Ecto neural progenitor cell (in vitro differentiated cells): ENCODE measurements at regions not wholly inside any gene's neighbourhood (a gene's known extent, or its start where the extent isn't known, plus 50 kb on each side); places are given as distances from the start of the nearest gene placed in this dataset.
"Not testable (repeated sequence)": the region's sequence is repeated elsewhere in the genome, so short reads cannot be mapped to it uniquely, and the experiment has no call there.

Source experiments
- DNase-seq: peaks from one replicate; pipeline ENCODE4 v3.0.0-alpha.2; 2018; ENCODE audit warnings: low spot score

DNA sequence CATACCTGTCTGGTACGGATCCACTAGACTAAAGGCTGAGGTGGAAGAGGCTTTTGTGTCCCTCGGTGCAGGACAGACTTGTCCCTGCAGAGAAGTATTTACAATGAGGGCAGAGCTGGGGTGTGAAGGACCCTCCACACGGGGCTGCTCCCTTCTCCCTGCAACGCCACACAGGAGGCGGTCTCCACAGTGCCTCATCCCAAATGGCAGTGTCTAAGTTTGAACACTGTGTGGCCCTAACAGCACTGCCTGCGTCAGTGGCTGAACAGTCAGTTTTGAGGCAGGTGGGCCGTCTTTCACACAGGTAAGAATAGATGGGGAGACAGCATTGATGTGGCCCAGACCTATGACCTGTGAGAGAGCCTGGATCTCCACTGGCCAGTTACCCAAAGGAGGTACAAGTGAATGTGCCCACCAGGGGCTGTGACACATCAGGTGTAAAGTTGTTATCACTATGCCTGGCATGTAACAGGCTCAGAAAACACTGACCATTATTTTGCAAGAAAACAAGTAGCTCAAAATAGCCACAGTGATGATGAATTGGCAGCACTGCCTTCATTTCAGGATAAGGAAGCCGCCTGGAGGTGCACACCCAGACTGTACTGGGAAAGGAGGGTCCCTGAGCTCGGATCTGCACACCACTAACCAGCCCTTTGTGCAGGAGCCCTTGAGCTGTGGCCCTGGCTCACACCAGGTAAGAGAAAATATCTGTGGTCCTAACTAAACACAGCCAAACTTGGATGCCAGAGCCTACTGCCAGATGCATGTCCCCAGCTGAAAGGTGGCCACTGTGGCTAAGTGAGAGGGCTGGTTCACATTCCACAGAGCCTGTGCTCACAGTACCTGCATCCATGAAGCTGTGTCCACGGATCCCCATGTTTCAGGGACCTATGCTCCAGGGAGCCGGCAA lies 246.7 kb downstream of the DLL1 start:
- DNase-seq = no peak

DNA sequence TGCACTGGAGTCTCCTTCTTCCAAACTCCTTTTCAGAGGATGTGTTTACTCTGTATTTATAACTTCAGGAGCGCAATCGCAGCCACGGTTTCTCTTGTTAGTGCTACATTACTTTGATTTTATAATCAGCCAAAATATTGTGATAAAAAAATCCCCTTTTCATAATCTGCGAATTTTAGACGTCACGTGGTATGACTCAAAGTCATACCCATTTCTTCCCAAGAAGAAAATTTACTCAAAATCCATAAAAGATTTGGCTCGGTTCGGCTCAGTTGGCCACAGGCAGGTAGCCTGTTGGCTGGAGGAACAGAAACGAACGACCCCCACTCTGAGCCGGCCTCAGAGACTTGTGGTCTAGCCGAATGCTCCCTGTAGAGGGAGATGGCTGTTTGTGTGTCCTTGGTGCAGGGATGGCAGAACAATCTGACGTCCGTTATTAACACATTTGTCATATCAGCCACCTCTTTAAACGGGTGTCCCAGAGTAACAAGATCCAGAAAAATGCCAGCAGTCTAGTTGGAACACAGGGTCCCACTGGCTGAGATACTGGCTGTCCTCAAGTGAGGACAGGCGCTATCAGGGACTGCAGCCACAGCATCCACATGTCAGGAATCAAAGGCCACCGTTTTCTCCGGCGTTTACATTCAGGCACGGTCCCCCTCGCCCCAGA lies 247.6 kb downstream of the DLL1 start:
- DNase-seq = no peak

DNA sequence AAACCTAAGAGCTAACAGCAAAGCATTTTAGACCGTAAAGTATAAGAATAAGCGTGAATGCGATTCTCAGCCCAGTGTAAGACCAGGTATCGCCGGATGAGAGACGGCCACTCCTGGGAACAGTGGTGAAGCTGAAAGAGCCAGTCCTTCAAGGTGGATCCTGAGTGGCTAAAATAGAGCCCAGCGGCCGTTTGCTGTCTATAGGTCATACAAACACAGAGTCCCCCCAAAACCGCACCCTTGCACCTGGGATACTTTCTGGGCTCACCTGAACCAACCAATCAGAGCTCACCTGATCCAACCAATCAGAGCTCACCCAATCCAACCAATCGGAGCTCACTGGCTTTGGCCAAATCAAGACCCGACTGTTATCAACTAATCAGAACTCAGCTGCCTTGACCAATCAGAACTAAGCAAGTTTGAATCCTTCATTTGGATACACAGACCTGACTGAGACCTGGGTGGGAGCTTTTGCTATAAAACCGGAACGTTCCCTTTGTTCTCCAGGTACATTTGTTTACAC lies 248.2 kb downstream of the DLL1 start:
- no peak for DNase-seq

DNA sequence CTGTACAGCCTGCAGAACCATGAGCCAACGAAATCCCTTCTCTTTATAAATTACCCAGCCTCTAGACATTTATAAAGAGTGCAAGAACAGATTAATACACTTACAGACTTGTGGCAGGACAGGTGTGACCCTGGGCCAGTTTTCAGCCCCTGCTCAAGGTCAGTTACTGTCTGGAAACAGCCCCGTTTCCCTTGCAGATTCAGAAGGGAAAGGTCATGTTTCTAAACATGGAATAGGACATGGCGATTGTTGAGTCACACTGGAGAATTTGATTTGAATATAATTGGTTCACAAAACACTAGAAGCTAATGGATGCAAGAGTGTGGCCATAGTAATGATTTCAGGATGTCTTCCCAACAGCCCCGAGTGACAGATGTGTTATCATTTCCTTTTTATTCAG lies 248.8 kb downstream of the DLL1 start:
- no peak for DNase-seq

DNA sequence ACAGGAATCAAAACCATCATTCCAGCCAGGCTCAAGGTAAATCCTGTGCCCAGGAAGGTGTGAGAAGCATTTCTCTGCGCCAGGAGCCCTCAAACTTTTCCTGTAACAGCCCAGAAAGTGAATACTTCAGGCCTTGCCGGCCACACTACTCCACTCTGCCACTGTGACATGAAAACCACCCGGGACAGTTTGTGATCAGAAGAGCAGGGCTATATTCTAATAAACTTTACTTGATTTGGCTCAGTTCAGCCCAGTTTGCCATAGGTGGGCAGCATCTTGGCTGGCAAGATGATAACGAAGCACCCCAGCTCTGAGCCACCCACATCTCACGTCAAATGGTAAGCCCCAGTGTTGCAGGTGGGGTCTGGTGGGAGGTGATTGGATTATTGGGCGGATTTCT lies 249.4 kb downstream of the DLL1 start:
- no peak for DNase-seq

DNA sequence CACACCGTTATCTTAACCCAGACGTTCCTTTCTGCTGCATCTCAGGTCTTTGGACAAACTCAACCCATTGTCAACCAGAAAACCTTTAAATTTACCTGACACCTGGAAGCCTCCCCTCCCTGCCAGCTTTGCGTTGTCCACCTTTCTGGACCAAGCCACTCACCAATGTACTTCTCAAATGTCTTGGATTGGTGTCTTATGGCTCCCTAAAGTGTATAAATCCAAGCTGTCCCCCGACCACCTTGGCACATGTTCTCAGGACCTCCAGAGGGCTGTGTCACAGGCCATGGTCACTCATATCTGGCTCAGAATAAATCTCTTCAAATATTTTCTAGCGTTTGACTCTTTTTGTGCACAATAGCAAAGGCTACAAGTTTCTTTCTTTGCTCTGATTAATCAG lies 250.0 kb downstream of the DLL1 start:
- DNase-seq = no peak

DNA sequence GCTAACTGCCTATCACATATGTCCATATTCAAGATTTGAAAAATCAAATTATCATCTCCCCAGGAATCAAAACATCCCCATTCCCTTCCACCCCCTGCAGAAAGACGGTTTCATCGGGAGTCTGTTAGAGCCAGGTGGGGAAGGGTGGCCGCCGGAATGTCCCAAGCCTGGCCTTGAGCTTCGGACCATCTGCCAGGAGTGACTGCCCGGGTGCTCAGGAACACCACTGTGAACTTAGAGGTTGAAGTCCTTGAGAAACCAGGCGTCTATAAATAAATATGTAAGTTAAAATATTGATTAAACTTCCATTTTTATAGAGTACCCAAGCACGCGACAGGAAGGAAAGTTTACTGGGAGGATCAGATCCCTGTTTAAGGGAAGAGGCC lies 250.8 kb downstream of the DLL1 start:
- DNase-seq = no peak

DNA sequence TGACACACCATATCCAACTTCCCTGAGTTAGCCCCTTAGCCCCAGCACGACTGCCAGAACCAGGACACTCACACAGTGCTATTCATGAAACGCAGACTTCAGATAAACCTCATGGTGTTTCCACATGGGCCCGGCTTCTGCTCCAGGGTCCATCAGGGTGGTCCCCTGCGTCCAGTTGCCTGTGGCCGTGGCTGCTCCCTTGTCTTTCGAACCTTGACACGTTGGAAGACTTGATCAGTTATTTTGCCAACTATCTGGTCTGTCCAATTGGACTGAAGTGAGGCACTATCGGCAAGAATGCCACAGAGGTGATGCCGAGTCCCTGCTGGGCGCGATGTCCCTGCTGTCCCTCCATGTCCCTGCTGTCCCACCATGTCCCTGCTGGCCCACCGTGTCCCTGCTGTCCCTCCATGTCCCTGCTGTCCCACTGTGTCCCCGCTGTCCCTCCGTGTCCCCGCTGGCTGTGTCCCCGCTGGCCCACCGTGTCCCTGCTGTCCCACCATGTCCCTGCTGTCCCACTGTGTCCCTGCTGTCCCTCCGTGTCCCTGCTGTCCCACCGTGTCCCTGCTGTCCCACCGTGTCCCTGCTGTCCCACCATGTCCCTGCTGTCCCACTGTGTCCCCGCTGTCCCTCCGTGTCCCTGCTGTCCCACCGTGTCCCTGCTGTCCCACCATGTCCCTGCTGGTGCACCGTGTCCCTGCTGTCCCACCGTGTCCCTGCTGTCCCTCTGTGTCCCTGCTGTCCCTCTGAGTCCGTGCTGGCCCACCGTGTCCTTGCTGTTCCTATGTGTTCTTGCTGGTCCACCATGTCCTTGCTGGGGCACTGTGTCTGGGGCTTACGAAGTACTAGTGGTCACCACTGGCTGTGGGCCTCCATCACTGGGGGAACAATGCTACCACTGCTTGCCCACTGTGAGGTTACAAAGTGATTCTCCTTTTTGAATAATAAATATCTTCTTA lies 251.4 kb downstream of the DLL1 start:
- DNase-seq = no peak

DNA sequence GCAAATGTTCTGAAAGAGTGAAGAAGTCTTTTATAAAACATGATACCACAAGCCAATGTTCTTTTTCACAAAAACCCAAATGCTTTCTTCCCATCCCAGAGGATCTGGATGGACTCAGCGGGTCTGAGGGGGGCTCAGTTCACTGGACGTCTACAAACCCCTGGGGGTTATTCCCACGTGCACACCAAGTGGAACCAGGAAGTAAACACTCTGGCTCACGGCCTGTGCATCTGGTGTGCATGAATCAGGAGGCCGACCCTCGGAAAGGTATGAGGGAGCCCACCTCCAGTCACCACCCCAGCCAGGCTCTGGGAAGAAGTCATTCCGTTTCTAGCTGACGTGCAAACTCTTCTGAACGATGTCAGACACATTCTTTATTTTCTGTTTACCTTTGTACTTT lies 252.2 kb downstream of the DLL1 start:
- DNase-seq = no peak

DNA sequence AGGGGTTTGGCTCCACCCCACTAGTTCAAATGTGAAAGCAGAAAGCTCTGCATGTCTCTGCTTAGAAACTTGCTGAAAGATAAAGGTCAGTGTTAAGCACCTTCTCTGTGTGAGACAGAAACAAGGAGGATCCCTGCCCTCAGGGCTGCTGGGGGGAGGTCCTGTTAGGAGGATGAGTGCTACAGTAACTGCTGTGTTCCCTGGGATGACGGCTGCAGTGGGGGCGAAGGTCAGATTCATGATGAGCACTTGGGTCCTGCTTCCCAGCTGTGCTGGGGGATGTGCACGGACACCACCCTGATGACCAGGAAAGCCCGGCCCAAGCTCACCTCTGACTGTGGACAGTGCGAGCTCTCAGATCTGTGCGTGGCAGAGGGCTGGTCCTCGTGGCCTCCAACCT lies 252.6 kb downstream of the DLL1 start:
- DNase-seq = no peak

DNA sequence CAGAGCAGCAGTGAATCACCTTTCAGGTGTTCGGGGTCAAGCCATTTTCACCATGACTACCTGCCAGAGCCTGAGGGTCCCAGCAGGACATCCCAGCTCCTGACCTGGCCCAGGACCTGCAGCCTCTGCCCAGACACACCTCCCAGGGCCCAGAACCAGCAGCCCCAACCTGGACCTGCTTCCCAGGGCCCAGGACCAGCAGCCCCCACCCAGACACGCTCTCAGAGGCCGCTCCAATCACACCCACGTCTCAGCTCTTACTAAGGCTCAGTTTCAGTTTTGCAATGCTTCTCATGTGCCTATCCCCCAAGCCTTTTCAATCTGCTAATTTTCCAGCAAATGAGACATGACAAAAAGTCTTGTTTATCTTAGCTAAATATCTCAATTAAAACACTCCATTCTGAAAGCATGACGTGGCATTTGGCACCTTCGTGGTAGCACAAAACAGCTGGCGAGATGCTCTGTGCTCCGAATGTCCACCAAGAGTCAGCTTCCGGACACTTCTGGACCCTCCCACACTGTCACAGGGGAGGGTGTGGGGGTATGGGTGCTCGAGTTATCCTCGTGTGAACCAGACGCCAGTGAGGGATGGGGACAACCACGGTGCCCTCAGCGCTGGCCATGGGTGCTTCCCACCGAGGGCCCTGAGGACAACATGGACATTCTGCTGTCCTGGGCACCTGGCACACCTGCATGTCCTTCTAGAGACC lies 253.2 kb downstream of the DLL1 start:
- no peak for DNase-seq

DNA sequence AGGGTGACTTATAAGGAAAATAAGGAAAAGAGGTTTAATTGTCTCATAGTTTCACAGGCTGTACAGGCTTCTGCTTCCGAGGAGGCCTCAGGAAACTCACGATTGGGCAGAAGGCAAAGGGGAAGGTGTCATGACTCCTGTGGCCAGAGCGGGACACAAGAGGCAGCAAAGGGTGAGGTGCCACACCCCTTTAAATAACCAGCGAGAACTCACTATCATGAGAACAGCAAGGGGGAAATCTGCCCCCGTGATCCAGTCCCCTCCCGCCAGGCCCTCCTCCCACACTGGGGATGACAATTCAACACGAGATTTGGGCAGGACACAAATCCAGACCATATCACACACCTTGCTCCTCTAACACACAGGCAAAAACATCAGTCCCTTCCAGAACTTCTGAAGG lies 254.0 kb downstream of the DLL1 start:
- no peak for DNase-seq

DNA sequence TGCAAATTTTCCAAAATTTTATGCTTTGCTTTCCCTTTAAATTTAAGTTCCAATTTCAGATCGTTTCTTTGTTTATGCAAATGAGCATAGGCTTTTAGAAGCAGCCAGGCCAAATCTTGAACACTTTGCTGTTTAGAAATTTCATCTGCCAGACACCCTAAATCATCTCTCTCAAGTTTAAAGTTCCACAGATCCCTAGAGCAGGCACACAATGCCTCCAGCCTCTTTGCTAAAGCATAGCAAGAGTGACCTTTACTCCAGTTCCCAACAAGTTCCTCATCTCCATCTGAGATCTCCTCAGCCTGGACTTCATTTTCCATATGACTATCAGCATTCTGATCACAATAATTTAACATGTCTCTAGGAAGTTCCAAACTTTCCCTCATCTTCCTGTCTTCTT lies 254.5 kb downstream of the DLL1 start:
- DNase-seq = not testable (repeated sequence)

DNA sequence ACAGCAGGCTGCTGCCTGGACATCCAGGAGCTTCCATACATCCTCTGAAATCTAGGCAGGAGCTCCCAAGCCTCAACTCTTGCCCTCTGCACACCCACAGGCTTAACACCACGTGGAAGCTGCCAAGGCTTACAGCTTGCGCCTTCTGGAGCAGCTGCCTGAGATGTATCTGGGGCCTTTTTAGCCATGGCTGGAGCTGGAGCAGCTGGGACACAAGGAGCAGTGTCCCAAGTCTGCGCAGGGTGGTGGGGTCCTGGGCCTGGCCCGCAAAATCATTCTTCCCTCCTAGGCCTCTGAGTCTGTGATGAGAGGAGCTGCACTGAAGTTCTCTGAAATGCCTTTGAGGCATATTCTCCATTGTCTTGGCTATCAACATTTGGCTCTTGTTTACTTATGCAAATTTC lies 255.0 kb downstream of the DLL1 start:
- no peak for DNase-seq

DNA sequence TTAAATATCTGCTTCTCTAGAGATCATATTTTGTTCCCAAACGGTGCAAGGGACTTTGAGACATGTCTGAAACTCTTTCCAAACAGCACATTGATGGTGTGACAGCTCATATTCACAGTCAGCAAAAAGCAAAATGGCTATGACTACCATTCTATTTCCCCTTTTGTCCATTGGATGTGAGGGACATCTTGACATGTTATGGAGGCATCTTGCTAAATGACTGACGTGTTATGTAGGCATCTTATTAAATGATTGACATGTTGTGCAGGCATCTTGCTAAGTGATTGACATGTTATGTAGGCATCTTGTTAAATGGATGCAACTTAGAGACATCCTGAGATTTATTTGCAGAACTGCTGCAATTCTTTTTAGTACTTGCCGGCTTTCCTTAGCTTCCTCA lies 255.8 kb downstream of the DLL1 start:
- DNase-seq = no peak

DNA sequence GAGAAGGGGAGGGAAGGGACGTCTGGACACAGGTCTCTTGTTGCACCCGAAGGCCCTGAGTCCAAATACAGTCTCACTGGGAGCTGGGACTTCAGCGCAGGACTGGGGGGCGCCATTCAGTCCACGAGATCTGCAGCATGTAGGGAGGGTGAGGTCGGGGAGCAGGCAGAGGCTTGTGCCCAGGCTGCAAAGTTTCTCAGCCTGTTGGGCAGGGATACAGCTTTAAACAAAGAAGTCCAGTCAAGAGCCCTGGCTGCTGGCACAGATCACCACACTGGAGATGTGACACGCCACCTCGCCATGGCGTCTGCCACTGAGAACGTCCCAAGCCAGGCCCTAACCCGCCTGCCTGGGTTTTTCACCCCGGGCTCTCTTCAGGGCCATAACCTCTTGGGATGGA lies 256.6 kb downstream of the DLL1 start:
- no peak for DNase-seq

DNA sequence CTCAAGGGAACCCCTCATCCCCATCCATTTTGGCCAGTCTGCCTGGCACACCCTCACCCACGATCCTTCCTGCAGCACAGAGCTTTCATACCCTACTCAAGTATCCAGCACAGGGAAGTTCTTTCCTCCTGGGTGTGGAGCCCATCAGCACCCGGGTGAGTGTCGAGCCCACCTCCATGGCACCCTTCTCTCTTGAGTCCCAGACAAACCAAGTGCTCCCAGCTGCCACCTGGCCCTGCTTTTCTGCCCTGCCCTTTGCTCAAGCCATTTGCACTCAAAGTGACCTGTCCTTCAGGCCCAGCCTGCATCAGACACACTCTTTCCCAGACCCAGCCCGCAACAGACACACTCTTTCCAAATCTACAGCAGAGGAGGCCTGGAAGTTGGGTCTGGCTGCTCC lies 257.2 kb downstream of the DLL1 start:
- no peak for DNase-seq

DNA sequence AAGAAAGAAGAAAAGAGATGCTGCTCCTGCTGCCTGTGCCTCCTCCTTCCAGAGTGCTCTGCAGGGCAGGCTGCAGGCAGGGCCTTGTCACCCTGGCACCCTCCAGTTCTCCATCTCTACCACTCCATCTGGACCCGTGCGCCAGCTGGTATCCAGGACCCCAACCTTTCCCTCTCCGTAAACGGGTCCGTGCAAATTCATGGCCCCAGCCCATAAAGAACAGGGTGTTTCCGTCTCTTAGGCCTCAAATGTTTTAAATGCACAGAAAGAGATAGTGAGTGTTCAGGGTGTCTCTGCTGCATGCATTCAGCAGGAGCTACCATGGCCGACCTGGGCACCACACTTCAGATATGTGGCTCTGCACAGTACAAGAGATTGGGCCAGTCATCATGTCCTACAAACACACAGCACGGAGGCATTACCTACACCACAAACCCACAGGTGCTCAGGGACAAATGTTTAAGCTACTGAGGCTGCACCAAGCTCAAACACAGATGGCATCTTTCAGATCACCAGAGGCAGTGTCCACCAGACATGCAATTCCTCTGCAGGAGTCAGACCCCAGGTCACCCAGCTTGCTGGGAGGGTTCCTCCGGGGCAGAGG lies 258.1 kb downstream of the DLL1 start:
- no peak for DNase-seq

DNA sequence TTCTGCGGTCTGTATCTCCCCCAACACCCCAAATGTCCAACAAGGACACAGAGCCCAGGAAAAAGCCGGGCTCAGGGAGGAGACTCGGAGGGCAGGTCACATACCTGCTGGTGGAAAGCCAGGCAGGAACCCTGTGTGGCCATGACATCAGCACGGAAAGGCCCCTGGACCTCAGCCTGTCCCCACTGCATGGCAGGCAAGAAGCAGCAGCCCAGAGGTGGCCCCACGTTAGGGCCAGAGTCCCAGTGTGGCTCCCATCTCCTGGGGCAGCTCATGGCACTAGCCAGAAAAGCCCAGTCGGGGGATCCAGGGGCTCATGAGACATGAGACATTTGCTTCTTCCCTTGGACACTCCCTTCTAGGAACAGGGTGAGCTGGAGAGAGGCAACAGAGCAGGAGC lies 258.7 kb downstream of the DLL1 start:
- DNase-seq = no peak

DNA sequence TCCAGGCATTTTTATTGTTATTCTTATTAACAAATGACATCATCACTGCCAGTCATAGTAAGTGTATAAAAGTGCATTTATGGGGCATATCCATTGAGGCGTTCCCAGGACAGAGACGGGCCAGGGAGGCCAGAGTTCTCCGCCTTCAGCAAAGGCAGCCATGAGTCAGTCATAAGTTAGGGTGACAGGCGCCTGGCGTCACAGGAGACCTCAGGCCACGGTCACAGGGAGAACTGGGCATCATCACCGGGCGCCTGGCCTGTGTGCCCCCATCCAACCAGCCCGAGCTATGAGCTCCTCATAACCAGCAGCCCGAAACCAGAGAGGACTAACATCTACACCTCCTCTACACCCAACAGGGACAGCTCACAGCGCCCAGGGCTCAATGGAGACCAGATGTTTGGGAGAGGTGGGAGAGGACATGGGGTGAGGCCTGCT lies 259.2 kb downstream of the DLL1 start:
- DNase-seq = no peak

DNA sequence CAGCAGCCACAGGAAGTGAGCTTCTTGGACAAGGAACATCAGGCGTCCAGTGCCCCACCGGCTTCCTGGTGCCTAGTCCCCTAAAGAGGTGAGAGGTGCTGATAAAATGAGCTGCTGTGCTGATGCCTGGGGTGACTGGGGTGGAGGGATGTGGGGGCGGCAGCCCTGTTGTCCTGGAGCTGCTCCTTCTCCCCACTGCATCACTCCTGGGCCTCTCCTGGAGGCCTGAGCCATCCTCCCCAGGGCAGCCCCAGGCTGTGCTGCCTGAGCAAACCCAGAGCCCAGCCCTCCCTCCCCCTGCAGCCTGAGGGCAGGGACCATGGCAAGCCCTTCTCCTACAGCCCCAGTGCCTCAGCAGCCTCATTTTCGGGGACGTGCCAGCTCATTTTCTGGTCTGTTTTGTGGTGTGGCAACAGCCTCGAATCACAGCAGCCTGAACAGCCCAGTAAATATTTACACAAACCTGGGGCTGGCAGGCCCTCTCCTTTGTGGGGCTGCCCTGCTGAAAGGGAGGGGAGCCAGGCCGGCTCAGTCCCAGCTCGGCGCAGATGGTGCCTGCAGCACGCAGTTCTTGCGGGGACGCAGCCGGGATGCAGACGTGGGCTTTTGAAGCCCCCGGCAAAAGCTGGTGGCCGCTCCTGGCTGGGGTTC lies 259.9 kb downstream of the DLL1 start:
- no peak for DNase-seq
